HK-2 (cell line): ENCODE measurements at regions not wholly inside any gene's neighbourhood (a gene's known extent, or its start where the extent isn't known, plus 50 kb on each side); places are given as distances from the start of the nearest gene placed in this dataset.
A peak's percentile ranks its signal among the peaks of the same experiment; 100 is the strongest.

Experiments used
- DNase-seq: peaks from one replicate; pipeline ENCODE4 v3.0.0-alpha.2; 2018; ENCODE audit not compliant: unreplicated experiment

- no peak for DNase-seq
These were observed 61.1 kb upstream of the UGP2 start for GRCh38 chr2:63780518-63781155.

GRCh38 chr2:63784461-63784860 is 57.2 kb upstream of the UGP2 start:
- DNase-seq, result no peak

GRCh38 chr2:63785096-63785495 is 56.6 kb upstream of the UGP2 start:
- DNase-seq, result no peak

GRCh38 chr2:63786471-63786870 is 55.2 kb upstream of the UGP2 start:
- DNase-seq, result no peak

GRCh38 chr2:63788071-63788470 is 53.6 kb upstream of the UGP2 start:
- DNase-seq, result no peak

GRCh38 chr2:63789338-63790020 is 52.2 kb upstream of the UGP2 start:
- DNase-seq, result no peak

GRCh38 chr2:63790491-63790890 is 51.2 kb upstream of the UGP2 start:
- no peak for DNase-seq

- peak; percentile 14 for DNase-seq
These were observed 50.8 kb upstream of the UGP2 start for GRCh38 chr2:63790906-63791305.

- no peak for DNase-seq
These were observed 50.3 kb upstream of the UGP2 start for GRCh38 chr2:63791387-63791786.
